PC-3 (cell line): ENCODE measurements at regions not wholly inside any gene's neighbourhood (a gene's known extent, or its start where the extent isn't known, plus 50 kb on each side); places are given as distances from the start of the nearest gene placed in this dataset.

Source experiments
- ATAC-seq: fragments of 200-7000 bp; cut with Tn5 transposase; 2 replicates; pipeline ENCODE4 v1.9.1; 2020; ENCODE audit warnings: mild to moderate bottlenecking, moderate library complexity
- BruUV-seq: library from RNA; stranded (reverse); fragments of 400-500 nt; replicated peaks from 2 replicates; lab custom pipeline; 2021; lab: Mats Ljungman, UMichigan
- CTCF ChIA-PET: fragments of 300-600 bp; sonication (Branson Sonifier 250); formaldehyde crosslinking; loops from one replicate; lab custom pipeline; 2022; ENCODE audit warnings: antibody characterized with exemption; lab: Charles Lee
- POLR2A ChIA-PET: fragments of 300-600 bp; sonication (Branson Sonifier 250); formaldehyde crosslinking; loops from one replicate; lab custom pipeline; 2022; ENCODE audit warnings: antibody characterized with exemption; ENCODE audit not compliant: unreplicated experiment; lab: Charles Lee
- DNase-seq: peaks from one replicate; pipeline ENCODE4 v3.0.0-alpha.2; 2015
- H2AFZ ChIP-seq: fragments of 300-600 bp; sonication (generic); 2 replicates; pipeline ENCODE4 v1.6.0; 2016; ENCODE audit warnings: antibody characterized with exemption, low read length
- H3F3A ChIP-seq: fragments of 300-600 bp; sonication (generic); one replicate; pipeline ENCODE4 v1.6.0; 2017; ENCODE audit warnings: antibody characterized with exemption, low read length, control low read depth, mild to moderate bottlenecking; ENCODE audit not compliant: unreplicated experiment
- H3K27ac ChIP-seq: fragments of 300-600 bp; sonication (generic); 2 replicates; pipeline ENCODE4 v1.5.1; 2016; ENCODE audit warnings: mild to moderate bottlenecking, low read length
- H3K27me3 ChIP-seq: fragments of 300-600 bp; sonication (generic); 2 replicates; pipeline ENCODE4 v1.6.1; 2016; ENCODE audit warnings: low read length, mixed read lengths
- H3K36me3 ChIP-seq: fragments of 300-600 bp; sonication (generic); 2 replicates; pipeline ENCODE4 v1.6.1; 2016; ENCODE audit warnings: low read depth, mixed run types, low read length, mixed read lengths
- H3K4me1 ChIP-seq: fragments of 300-600 bp; sonication (generic); 2 replicates; pipeline ENCODE4 v1.5.1; 2016; ENCODE audit warnings: low read length; ENCODE audit not compliant: insufficient read depth
- H3K4me2 ChIP-seq: fragments of 300-600 bp; sonication (generic); 2 replicates; pipeline ENCODE4 v1.6.0; 2016; ENCODE audit warnings: low read length
- H3K4me3 ChIP-seq: fragments of 300-600 bp; sonication (generic); 2 replicates; pipeline ENCODE4 v1.5.1; 2016; ENCODE audit warnings: mild to moderate bottlenecking, low read length, mixed read lengths
- H3K79me2 ChIP-seq: fragments of 300-600 bp; sonication (generic); 2 replicates; pipeline ENCODE4 v1.6.1; 2017; ENCODE audit warnings: low read length, mixed read lengths
- H3K9ac ChIP-seq: fragments of 300-600 bp; sonication (generic); 2 replicates; pipeline ENCODE4 v1.6.0; 2016; ENCODE audit warnings: mild to moderate bottlenecking, low read length
- H3K9me2 ChIP-seq: fragments of 300-600 bp; sonication (generic); replicated peaks from 2 replicates; pipeline ENCODE4 v1.6.1; 2016; ENCODE audit warnings: mixed run types, low read length, mixed read lengths
- H3K9me3 ChIP-seq: fragments of 300-600 bp; sonication (generic); 2 replicates; pipeline ENCODE4 v1.6.1; 2016; ENCODE audit warnings: low read length, mixed read lengths
- H4K20me1 ChIP-seq: fragments of 300-600 bp; sonication (generic); 2 replicates; pipeline ENCODE4 v1.6.1; 2016; ENCODE audit warnings: low read length, mixed read lengths
- EZH2 ChIP-seq: fragments of 300-600 bp; sonication (generic); IDR thresholded peaks from one replicate; pipeline ENCODE4 v1.6.1; 2017; ENCODE audit warnings: antibody characterized with exemption, mild to moderate bottlenecking, low read length; ENCODE audit not compliant: unreplicated experiment
- EZH2phosphoT487 ChIP-seq: fragments of 300-600 bp; sonication (generic); IDR thresholded peaks from 2 replicates; pipeline ENCODE4 v1.6.1; 2018; ENCODE audit warnings: mild to moderate bottlenecking, antibody characterized with exemption, low read length, borderline replicate concordance
- intact Hi-C: fragments of 100-400 bp; cut with micrococcal nuclease; formaldehyde crosslinking; loops from 2 replicates; pipeline ENCODE4 v1.9.0; 2023
- TF ChIP-seq, protein P1 (sequence below): fragments of 300-600 bp; sonication (generic); conservative IDR thresholded peaks from 2 replicates; pipeline ENCODE4 v1.5.1; 2017; ENCODE audit warnings: antibody characterized with exemption, low read depth, mild to moderate bottlenecking, low read length

GRCh38 chr4:128579154-128579853 is 230.2 kb upstream of the JADE1 start:
- H3K4me1 ChIP-seq: no peaks in the 10 kb centered on the region
- intact Hi-C loops: no loop called here
- no peaks in the 10 kb centered on the region for H3K36me3 ChIP-seq
- no peak overlapping the region for H3K9ac ChIP-seq
- CTCF ChIA-PET: no interaction called here
- no peaks in the 10 kb centered on the region for H3K79me2 ChIP-seq
- no peak overlapping the region for H3K4me2 ChIP-seq
- no TSS peak for BruUV-seq
- no peaks in the 10 kb centered on the region for H3K9me2 ChIP-seq
- no peaks in the 10 kb centered on the region for H3K9me3 ChIP-seq
- ATAC-seq (no peak), DNase-seq (no peak)
- TF ChIP-seq, protein P1, sequence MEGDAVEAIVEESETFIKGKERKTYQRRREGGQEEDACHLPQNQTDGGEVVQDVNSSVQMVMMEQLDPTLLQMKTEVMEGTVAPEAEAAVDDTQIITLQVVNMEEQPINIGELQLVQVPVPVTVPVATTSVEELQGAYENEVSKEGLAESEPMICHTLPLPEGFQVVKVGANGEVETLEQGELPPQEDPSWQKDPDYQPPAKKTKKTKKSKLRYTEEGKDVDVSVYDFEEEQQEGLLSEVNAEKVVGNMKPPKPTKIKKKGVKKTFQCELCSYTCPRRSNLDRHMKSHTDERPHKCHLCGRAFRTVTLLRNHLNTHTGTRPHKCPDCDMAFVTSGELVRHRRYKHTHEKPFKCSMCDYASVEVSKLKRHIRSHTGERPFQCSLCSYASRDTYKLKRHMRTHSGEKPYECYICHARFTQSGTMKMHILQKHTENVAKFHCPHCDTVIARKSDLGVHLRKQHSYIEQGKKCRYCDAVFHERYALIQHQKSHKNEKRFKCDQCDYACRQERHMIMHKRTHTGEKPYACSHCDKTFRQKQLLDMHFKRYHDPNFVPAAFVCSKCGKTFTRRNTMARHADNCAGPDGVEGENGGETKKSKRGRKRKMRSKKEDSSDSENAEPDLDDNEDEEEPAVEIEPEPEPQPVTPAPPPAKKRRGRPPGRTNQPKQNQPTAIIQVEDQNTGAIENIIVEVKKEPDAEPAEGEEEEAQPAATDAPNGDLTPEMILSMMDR: no peak
- no peak for TF ChIP-seq EZH2
- TF ChIP-seq EZH2phosphoT487: no peak
- no peak overlapping the region for H2AFZ ChIP-seq
- no peaks in the 10 kb centered on the region for H3F3A ChIP-seq
- no peak overlapping the region for H3K27ac ChIP-seq
- H4K20me1 ChIP-seq: no peaks in the 10 kb centered on the region
- POLR2A ChIA-PET: no interaction called here
- no peak overlapping the region for H3K4me3 ChIP-seq
- no peaks in the 10 kb centered on the region for H3K27me3 ChIP-seq

DNA sequence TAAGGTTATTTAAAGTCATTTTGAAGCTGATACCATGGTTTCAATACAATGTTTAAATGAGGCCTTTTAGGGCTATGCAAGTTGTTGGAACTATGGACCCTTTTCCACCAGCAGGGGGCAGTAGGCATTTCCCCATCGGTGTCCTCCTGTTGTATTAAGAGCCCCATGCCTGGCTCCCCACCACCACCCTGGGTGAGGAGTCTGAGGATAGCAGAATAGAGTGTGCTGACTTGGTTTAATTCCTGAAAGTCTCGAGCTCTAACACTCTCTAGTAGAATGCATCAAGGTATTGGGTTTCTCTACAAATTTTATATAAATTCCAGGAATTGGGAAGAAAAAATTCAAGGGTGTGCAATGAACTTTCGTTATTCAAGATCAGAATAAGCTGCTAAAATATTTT is 234.8 kb upstream of the JADE1 start:
- Histone ChIP-seq H3K9me3 (no peaks in the 10 kb centered on the region), H3K4me1 (peaks cover 24% of the 10 kb centered on the region), H3K9ac (no peak overlapping the region), H3K4me2 (no peak overlapping the region), H2AFZ (no peak overlapping the region), H3F3A (no peaks in the 10 kb centered on the region), H3K4me3 (no peak overlapping the region), H3K27ac (no peak overlapping the region), H3K36me3 (no peaks in the 10 kb centered on the region), H3K9me2 (no peaks in the 10 kb centered on the region), H4K20me1 (no peaks in the 10 kb centered on the region), H3K79me2 (no peaks in the 10 kb centered on the region), H3K27me3 (no peaks in the 10 kb centered on the region)
- ATAC-seq (no peak), DNase-seq (peak; percentile 67)
- ChIA-PET CTCF (interaction anchor here (0.6 kb wide), 1 partner anchor 147 kb away, joined by 3 read pairs; no protein-coding TSS in a partner anchor), POLR2A (no interaction called here)
- intact Hi-C loops: loop anchor here (2.0 kb wide), 1 partner anchor 234 kb away; the partner anchor contains the start of gene JADE1
- TF ChIP-seq, protein P1: peak; percentile 71
- no peak for TF ChIP-seq EZH2
- BruUV-seq: no TSS peak
